ENCODE measurements at regions not wholly inside any gene's neighbourhood (a gene's known extent, or its start where the extent isn't known, plus 50 kb on each side); places are given as distances from the start of the nearest gene placed in this dataset.

DNA sequence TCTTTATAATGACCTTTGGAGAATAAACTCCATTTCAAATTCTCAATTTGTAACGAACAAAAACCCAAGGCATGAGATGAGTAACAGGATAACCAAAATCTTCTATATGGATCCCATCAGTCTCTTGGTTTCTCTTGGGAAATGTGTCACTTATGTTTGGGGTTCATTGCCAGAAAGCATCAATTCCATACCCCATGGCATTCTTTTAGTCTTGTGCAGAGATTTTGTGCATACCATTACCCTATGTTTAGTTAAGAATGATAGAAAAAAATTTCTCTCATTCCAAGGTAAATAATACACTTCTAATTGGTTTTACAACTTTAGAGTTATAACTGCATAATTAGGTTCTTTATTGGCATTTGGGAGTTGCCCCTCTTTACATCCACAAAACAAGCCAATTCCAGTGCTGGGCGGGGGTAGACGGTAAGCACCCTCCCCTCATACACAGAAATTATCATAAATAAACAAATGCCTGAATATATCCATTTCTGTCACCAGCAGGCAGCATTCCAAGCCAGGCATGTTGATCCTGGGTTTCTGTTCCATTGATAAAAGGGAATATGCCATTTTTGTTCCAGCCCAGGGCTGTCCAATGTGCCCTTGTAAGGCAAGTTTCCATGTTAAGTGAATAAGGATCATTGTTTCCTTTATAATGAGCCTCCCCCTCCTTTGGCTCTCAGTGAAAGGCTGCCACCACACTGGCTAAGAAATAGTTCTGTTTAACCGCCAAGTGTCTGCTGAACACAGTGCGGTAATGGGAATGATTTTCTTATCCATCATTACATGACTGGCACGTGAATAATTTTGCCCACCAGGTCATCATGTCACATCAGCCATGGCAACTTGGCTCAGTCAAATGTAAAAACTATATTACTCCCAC, 680.1 kb upstream of the ZEB2 start:
- TF ChIP-seq EZH2 (IDR thresholded peaks at IDR 0.05; ENCODE audit: low read length, missing control alignments), result no peak
- TF ChIP-seq, protein P1, sequence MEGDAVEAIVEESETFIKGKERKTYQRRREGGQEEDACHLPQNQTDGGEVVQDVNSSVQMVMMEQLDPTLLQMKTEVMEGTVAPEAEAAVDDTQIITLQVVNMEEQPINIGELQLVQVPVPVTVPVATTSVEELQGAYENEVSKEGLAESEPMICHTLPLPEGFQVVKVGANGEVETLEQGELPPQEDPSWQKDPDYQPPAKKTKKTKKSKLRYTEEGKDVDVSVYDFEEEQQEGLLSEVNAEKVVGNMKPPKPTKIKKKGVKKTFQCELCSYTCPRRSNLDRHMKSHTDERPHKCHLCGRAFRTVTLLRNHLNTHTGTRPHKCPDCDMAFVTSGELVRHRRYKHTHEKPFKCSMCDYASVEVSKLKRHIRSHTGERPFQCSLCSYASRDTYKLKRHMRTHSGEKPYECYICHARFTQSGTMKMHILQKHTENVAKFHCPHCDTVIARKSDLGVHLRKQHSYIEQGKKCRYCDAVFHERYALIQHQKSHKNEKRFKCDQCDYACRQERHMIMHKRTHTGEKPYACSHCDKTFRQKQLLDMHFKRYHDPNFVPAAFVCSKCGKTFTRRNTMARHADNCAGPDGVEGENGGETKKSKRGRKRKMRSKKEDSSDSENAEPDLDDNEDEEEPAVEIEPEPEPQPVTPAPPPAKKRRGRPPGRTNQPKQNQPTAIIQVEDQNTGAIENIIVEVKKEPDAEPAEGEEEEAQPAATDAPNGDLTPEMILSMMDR (conservative IDR thresholded peaks at IDR 0.05 in 1 of 2, IDR thresholded peaks at IDR 0.05 in 1 of 2; ENCODE audit: low read depth in 1 of 2, low read length in 2 of 2), result no peak

Data from fibroblast of lung (primary cell).